ENCODE measurements at regions not wholly inside any gene's neighbourhood (a gene's known extent, or its start where the extent isn't known, plus 50 kb on each side); places are given as distances from the start of the nearest gene placed in this dataset.

- TF ChIP-seq CTCF (IDR thresholded peaks at IDR 0.05; ENCODE audit: low read depth, low read length, poor library complexity, severe bottlenecking) = no peak
- no peak for TF ChIP-seq EZH2phosphoT487 (IDR thresholded peaks at IDR 0.05; ENCODE audit: borderline replicate concordance, low read length)
Observed at GRCh38 chr11:41982276-41982675, 522.8 kb upstream of the LRRC4C start.

Data from DOHH2 (cell line).